MCF 10A (cell line): ENCODE measurements at regions not wholly inside any gene's neighbourhood (a gene's known extent, or its start where the extent isn't known, plus 50 kb on each side); places are given as distances from the start of the nearest gene placed in this dataset.
"Not testable (repeated sequence)": the region's sequence is repeated elsewhere in the genome, so short reads cannot be mapped to it uniquely, and the experiment has no call there.

Source experiments
- BruUV-seq: library from RNA; stranded (reverse); fragments of 400-500 nt; replicated peaks from 2 replicates; lab custom pipeline; 2021; lab: Mats Ljungman, UMichigan
- CTCF ChIA-PET: fragments of 300-600 bp; sonication (Branson Sonifier 250); formaldehyde crosslinking; extraction: SDS; loops from one replicate; lab custom pipeline; 2021; ENCODE audit warnings: antibody characterized with exemption, inconsistent platforms; lab: Yijun Ruan, JAX
- POLR2A ChIA-PET: fragments of 300-600, 350-650 bp; sonication (Branson Sonifier 250); formaldehyde crosslinking; extraction: SDS; loops from one replicate; lab custom pipeline; 2020; ENCODE audit warnings: antibody characterized with exemption, inconsistent platforms; lab: Yijun Ruan, JAX
- DNase-seq: peaks from one replicate; pipeline ENCODE4 v3.0.0-alpha.2; 2018; ENCODE audit not compliant: unreplicated experiment
- H3K27ac Mint-ChIP-seq: one replicate; pipeline ENCODE4 v1.8.0; 2022; ENCODE audit warnings: mild to moderate bottlenecking, low read depth, mixed read lengths; ENCODE audit not compliant: unreplicated experiment
- H3K27me3 Mint-ChIP-seq: one replicate; pipeline ENCODE4 v1.8.0; 2022; ENCODE audit warnings: mixed read lengths; ENCODE audit not compliant: insufficient read depth, unreplicated experiment
- H3K36me3 Mint-ChIP-seq: one replicate; pipeline ENCODE4 v1.8.0; 2022; ENCODE audit warnings: mild to moderate bottlenecking, moderate library complexity, mixed read lengths; ENCODE audit not compliant: insufficient read depth, unreplicated experiment
- H3K4me1 Mint-ChIP-seq: one replicate; pipeline ENCODE4 v1.8.0; 2022; ENCODE audit warnings: mixed read lengths; ENCODE audit not compliant: insufficient read depth, unreplicated experiment
- H3K4me3 Mint-ChIP-seq: one replicate; pipeline ENCODE4 v1.8.0; 2022; ENCODE audit warnings: mild to moderate bottlenecking, moderate library complexity, mixed read lengths; ENCODE audit not compliant: unreplicated experiment
- H3K9me3 Mint-ChIP-seq: one replicate; pipeline ENCODE4 v1.8.0; 2022; ENCODE audit warnings: mixed read lengths; ENCODE audit not compliant: unreplicated experiment
- intact Hi-C: fragments of 100-400 bp; cut with micrococcal nuclease; formaldehyde crosslinking; loops from 2 replicates; pipeline ENCODE4 v1.14.1; 2022
- TF ChIP-seq, protein P1 (sequence below): fragments of 200-600 bp; IDR thresholded peaks from one replicate; pipeline ENCODE4 v1.8.0; 2022; ENCODE audit warnings: antibody characterized with exemption, mild to moderate bottlenecking; ENCODE audit not compliant: unreplicated experiment

GRCh38 chr7:9711259-9711918, 1262.3 kb upstream of the PHF14 start:
- TF ChIP-seq, protein P1, sequence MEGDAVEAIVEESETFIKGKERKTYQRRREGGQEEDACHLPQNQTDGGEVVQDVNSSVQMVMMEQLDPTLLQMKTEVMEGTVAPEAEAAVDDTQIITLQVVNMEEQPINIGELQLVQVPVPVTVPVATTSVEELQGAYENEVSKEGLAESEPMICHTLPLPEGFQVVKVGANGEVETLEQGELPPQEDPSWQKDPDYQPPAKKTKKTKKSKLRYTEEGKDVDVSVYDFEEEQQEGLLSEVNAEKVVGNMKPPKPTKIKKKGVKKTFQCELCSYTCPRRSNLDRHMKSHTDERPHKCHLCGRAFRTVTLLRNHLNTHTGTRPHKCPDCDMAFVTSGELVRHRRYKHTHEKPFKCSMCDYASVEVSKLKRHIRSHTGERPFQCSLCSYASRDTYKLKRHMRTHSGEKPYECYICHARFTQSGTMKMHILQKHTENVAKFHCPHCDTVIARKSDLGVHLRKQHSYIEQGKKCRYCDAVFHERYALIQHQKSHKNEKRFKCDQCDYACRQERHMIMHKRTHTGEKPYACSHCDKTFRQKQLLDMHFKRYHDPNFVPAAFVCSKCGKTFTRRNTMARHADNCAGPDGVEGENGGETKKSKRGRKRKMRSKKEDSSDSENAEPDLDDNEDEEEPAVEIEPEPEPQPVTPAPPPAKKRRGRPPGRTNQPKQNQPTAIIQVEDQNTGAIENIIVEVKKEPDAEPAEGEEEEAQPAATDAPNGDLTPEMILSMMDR, result no peak
- no peaks in the 10 kb centered on the region for H3K27me3 Mint-ChIP-seq
- POLR2A ChIA-PET, result no interaction called here
- H3K4me3 Mint-ChIP-seq, result no peak overlapping the region
- H3K4me1 Mint-ChIP-seq, result no peaks in the 10 kb centered on the region
- CTCF ChIA-PET, result no interaction called here
- no TSS peak for BruUV-seq
- no peak for DNase-seq
- no peaks in the 10 kb centered on the region for H3K36me3 Mint-ChIP-seq
- intact Hi-C loops, result no loop called here
- H3K9me3 Mint-ChIP-seq, result no peaks in the 10 kb centered on the region
- H3K27ac Mint-ChIP-seq, result no peak overlapping the region

DNA sequence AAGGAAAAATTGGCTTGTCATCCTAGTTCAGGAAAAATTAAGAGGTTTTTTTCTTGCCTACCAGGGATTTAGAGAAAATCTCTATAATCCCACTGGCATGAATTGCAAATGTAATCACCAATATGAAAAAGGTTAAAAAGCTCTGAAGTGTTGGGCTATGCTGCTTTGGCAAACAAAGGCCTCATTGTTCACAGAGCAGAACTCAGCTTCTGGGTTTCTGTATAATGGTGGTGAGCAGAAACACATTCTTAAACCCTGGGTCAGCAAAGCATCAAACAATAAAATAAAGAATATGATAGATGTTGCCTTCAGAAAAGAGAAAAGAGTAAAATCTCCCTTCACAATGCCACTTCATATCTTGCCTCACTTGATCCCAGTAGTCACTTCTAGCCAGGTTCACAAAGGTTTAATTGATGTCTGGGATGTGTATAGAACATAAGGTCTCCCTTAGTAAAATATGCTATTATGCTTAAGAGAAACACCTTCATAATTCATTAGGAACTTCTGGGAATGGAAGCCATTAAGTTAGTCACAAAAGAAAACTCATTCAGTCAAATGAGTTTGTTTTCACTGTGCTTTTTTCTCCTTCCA, 1255.5 kb upstream of the PHF14 start:
- CTCF ChIA-PET, result no interaction called here

GRCh38 chr7:9719303-9719702, 1254.4 kb upstream of the PHF14 start:
- Mint-ChIP-seq H3K4me3 (no peak overlapping the region), H3K27ac (no peak overlapping the region), H3K9me3 (no peaks in the 10 kb centered on the region), H3K4me1 (no peaks in the 10 kb centered on the region), H3K36me3 (no peaks in the 10 kb centered on the region), H3K27me3 (no peaks in the 10 kb centered on the region)
- no TSS peak for BruUV-seq
- ChIA-PET POLR2A (no interaction called here), CTCF (no interaction called here)
- TF ChIP-seq, protein P1, result no peak
- DNase-seq, result no peak
- intact Hi-C loops, result no loop called here

More for the DNA sequence above, 1255.5 kb upstream of the PHF14 start:
- Mint-ChIP-seq H3K27me3 (no peaks in the 10 kb centered on the region), H3K27ac (no peak overlapping the region), H3K9me3 (no peaks in the 10 kb centered on the region), H3K36me3 (no peaks in the 10 kb centered on the region), H3K4me3 (no peak overlapping the region), H3K4me1 (no peaks in the 10 kb centered on the region)
- POLR2A ChIA-PET, result no interaction called here
- BruUV-seq, result no TSS peak
- no peak for DNase-seq
- intact Hi-C loops, result no loop called here
- TF ChIP-seq, protein P1, result no peak

- Mint-ChIP-seq H3K36me3 (no peaks in the 10 kb centered on the region), H3K4me3 (no peak overlapping the region), H3K9me3 (no peaks in the 10 kb centered on the region), H3K27me3 (no peaks in the 10 kb centered on the region), H3K27ac (no peak overlapping the region), H3K4me1 (no peaks in the 10 kb centered on the region)
- DNase-seq, result no peak
- no TSS peak for BruUV-seq
- POLR2A ChIA-PET, result no interaction called here
- CTCF ChIA-PET, result no interaction called here
- intact Hi-C loops, result no loop called here
- TF ChIP-seq, protein P1, result no peak
These were observed 1254.0 kb upstream of the PHF14 start for GRCh38 chr7:9719721-9720120.

GRCh38 chr7:9725940-9726663, 1247.6 kb upstream of the PHF14 start:
- H3K4me1 Mint-ChIP-seq, H3K4me3 Mint-ChIP-seq, H3K9me3 Mint-ChIP-seq, H3K27me3 Mint-ChIP-seq, H3K27ac Mint-ChIP-seq, H3K36me3 Mint-ChIP-seq, CTCF ChIA-PET, BruUV-seq, POLR2A ChIA-PET, DNase-seq, intact Hi-C loops: not testable (repeated sequence)

- intact Hi-C loops, H3K27me3 Mint-ChIP-seq, H3K4me3 Mint-ChIP-seq, H3K27ac Mint-ChIP-seq, H3K9me3 Mint-ChIP-seq, CTCF ChIA-PET, POLR2A ChIA-PET, DNase-seq, H3K36me3 Mint-ChIP-seq, BruUV-seq, H3K4me1 Mint-ChIP-seq: not testable (repeated sequence)
These were observed 1246.9 kb upstream of the PHF14 start for GRCh38 chr7:9726811-9727210.
